SU-DHL-6 (cell line): ENCODE measurements at regions not wholly inside any gene's neighbourhood (a gene's known extent, or its start where the extent isn't known, plus 50 kb on each side); places are given as distances from the start of the nearest gene placed in this dataset.

Experiments
- H2AFZ ChIP-seq: fragments of 200-600 bp; sonication (generic); 2 replicates; pipeline ENCODE4 v1.6.1; 2014; ENCODE audit warnings: low read depth, mild to moderate bottlenecking, moderate library complexity, mixed read lengths, antibody characterized with exemption, low read length; ENCODE audit not compliant: severe bottlenecking
- H3F3A ChIP-seq: fragments of 200-600 bp; shearing (Covaris generic); 2 replicates; pipeline ENCODE4 v1.6.0; 2016; ENCODE audit warnings: antibody characterized with exemption, mild to moderate bottlenecking; ENCODE audit not compliant: insufficient read depth
- H3K27ac ChIP-seq: fragments of 200-600 bp; sonication (generic); 2 replicates; pipeline ENCODE4 v1.5.1; 2016; ENCODE audit warnings: low read depth, mild to moderate bottlenecking, low read length, moderate library complexity, mixed read lengths
- H3K27me3 ChIP-seq: fragments of 200-600 bp; sonication (generic), shearing (Covaris generic); 2 replicates; pipeline ENCODE4 v1.6.0; 2014; ENCODE audit warnings: mild to moderate bottlenecking, low read length
- H3K36me3 ChIP-seq: fragments of 200-600 bp; sonication (generic); 2 replicates; pipeline ENCODE4 v1.6.1; 2014; ENCODE audit warnings: mild to moderate bottlenecking, low read length, mixed read lengths
- H3K4me2 ChIP-seq: fragments of 300-600, 200-600 bp; shearing (Covaris generic), sonication (generic); 2 replicates; pipeline ENCODE4 v1.6.0; 2014; ENCODE audit warnings: low read length, low read depth, mild to moderate bottlenecking; ENCODE audit not compliant: poor library complexity, severe bottlenecking
- H3K4me3 ChIP-seq: fragments of 200-600 bp; sonication (generic); 2 replicates; pipeline ENCODE4 v1.5.1; 2014; ENCODE audit warnings: antibody characterized with exemption, low read length, mild to moderate bottlenecking, mixed read lengths; ENCODE audit not compliant: insufficient read depth, poor library complexity, severe bottlenecking
- H3K79me2 ChIP-seq: fragments of 200-600 bp; sonication (generic); 2 replicates; pipeline ENCODE4 v1.6.1; 2014; ENCODE audit warnings: mild to moderate bottlenecking, low read length, moderate library complexity; ENCODE audit not compliant: insufficient read depth
- H3K9ac ChIP-seq: fragments of 200-600 bp; sonication (generic); 2 replicates; pipeline ENCODE4 v1.7.0; 2014; ENCODE audit warnings: mild to moderate bottlenecking, low read length
- H3K9me2 ChIP-seq: fragments of 200-600 bp; sonication (generic); replicated peaks from 2 replicates; pipeline ENCODE4 v1.6.1; 2014; ENCODE audit warnings: low read length; ENCODE audit not compliant: insufficient read depth
- H3K9me3 ChIP-seq: fragments of 200-600 bp; sonication (generic); 2 replicates; pipeline ENCODE4 v1.6.1; 2014; ENCODE audit warnings: low read length, mixed read lengths; ENCODE audit not compliant: insufficient read depth
- H4K20me1 ChIP-seq: fragments of 200-600 bp; sonication (generic); 2 replicates; pipeline ENCODE4 v1.6.1; 2014; ENCODE audit warnings: low read depth, mild to moderate bottlenecking, antibody characterized with exemption, low read length, moderate library complexity, mixed read lengths
- CTCF ChIP-seq: fragments of 200-600 bp; sonication (generic); IDR thresholded peaks from one replicate; pipeline ENCODE4 v1.5.1; 2017; ENCODE audit warnings: antibody characterized with exemption, mild to moderate bottlenecking, low read length, moderate library complexity; ENCODE audit not compliant: insufficient read depth, poor library complexity, severe bottlenecking
- EZH2phosphoT487 ChIP-seq: fragments of 200-600 bp; sonication (generic), shearing (Covaris generic); conservative IDR thresholded peaks from 2 replicates; pipeline ENCODE4 v1.6.1; 2018; ENCODE audit warnings: mild to moderate bottlenecking, antibody characterized with exemption, low read length, moderate library complexity, mixed read lengths

GRCh38 chr10:54961040-54961439, 160.0 kb upstream of the PCDH15 start:
- H3K4me2 ChIP-seq: no peak overlapping the region
- no peak overlapping the region for H3K4me3 ChIP-seq
- TF ChIP-seq CTCF: no peak
- TF ChIP-seq EZH2phosphoT487: no peak
- H4K20me1 ChIP-seq: no peaks in the 10 kb centered on the region
- H3K9me2 ChIP-seq: no peaks in the 10 kb centered on the region
- H3K9me3 ChIP-seq: no peaks in the 10 kb centered on the region
- no peaks in the 10 kb centered on the region for H3K27me3 ChIP-seq
- H3K9ac ChIP-seq: no peak overlapping the region
- H3K36me3 ChIP-seq: no peaks in the 10 kb centered on the region
- no peaks in the 10 kb centered on the region for H3K79me2 ChIP-seq
- H2AFZ ChIP-seq: no peak overlapping the region
- H3K27ac ChIP-seq: no peak overlapping the region
- H3F3A ChIP-seq: no peaks in the 10 kb centered on the region

GRCh38 chr10:54958844-54959243, 157.8 kb upstream of the PCDH15 start:
- H3K4me3 ChIP-seq: no peak overlapping the region
- TF ChIP-seq CTCF (no peak), EZH2phosphoT487 (no peak)
- no peaks in the 10 kb centered on the region for H4K20me1 ChIP-seq
- no peaks in the 10 kb centered on the region for H3K9me3 ChIP-seq
- no peak overlapping the region for H3K4me2 ChIP-seq
- H3K9ac ChIP-seq: no peak overlapping the region
- no peak overlapping the region for H2AFZ ChIP-seq
- no peaks in the 10 kb centered on the region for H3K9me2 ChIP-seq
- H3K79me2 ChIP-seq: no peaks in the 10 kb centered on the region
- H3K27me3 ChIP-seq: no peaks in the 10 kb centered on the region
- H3K27ac ChIP-seq: no peak overlapping the region
- H3K36me3 ChIP-seq: no peaks in the 10 kb centered on the region
- no peaks in the 10 kb centered on the region for H3F3A ChIP-seq

- no peaks in the 10 kb centered on the region for H3F3A ChIP-seq
- no peaks in the 10 kb centered on the region for H4K20me1 ChIP-seq
- no peak overlapping the region for H3K27ac ChIP-seq
- TF ChIP-seq CTCF (no peak), EZH2phosphoT487 (no peak)
- H3K9ac ChIP-seq: no peak overlapping the region
- H3K79me2 ChIP-seq: no peaks in the 10 kb centered on the region
- no peak overlapping the region for H3K4me3 ChIP-seq
- H3K9me2 ChIP-seq: no peaks in the 10 kb centered on the region
- H3K27me3 ChIP-seq: no peaks in the 10 kb centered on the region
- no peaks in the 10 kb centered on the region for H3K9me3 ChIP-seq
- H3K36me3 ChIP-seq: no peaks in the 10 kb centered on the region
- H3K4me2 ChIP-seq: no peak overlapping the region
- no peak overlapping the region for H2AFZ ChIP-seq
Observed at GRCh38 chr10:54947605-54948004, 146.6 kb upstream of the PCDH15 start.
